HG02588 (cell line): ENCODE measurements at regions not wholly inside any gene's neighbourhood (a gene's known extent, or its start where the extent isn't known, plus 50 kb on each side); places are given as distances from the start of the nearest gene placed in this dataset.

Experiments
- ATAC-seq: cut with Tn5 transposase; IDR thresholded peaks from one replicate; pipeline ENCODE4 v1.9.1; 2021; ENCODE audit warnings: mild to moderate bottlenecking, moderate library complexity; ENCODE audit not compliant: unreplicated experiment

DNA sequence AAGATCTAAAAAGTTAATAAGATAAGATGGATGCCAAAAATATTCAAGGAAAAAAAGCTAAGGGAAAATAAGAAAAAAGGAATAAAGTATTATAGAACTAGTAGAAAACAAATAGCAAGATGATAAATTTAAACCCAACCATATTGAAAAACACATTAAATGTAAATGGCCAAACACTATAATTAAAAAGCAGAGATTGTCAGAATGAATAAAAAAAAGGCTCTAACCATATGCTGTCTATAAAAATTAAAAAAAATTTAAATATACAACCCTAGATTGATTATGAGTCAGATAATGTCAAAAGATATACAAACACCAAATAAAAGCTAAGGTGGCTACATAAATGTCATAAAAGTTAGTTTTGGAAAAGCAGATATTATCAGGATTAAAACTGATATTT is 617.5 kb upstream of the SGCG start:
- ATAC-seq: no peak

DNA sequence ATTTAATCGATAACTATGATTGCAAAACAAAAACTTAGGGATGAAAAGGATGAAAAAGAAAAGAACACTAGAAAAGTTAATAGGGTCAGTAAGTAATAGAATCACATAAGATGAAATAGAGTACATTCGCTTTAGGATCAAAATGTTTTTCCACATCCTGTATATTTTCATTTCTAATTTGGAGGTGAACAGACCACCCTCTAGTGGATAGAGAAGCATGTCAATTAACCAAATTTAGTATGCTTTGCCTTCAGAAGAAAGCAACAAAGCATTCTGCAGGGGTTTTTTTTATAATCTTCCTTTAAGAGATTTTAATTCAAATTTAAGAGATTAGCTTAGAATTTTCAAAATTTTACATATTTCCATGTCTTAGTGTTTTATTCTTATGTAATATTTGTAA is 611.0 kb upstream of the SGCG start:
- ATAC-seq: no peak

DNA sequence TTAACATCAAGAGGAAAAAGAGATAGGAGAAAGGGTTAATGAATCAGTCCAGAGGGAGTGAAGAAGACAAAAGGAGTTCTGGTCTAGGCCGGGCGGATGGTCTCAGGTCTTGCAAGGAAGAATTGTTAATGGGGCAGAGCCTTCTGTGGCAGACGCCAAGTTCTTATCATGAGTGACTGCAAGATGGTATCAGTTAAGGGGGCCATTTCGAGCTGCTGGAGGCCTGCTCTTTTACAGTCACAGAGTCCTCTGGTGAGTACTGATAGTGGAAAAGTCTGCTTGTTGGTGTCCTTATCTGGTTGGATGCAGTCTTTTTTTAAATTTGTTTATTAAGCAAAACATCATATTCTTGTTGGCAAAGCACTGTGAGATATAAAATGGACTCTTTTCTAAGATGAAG is 590.9 kb upstream of the SGCG start:
- ATAC-seq: no peak

- ATAC-seq: no peak
Measured at GRCh38 chr13:22592515-22592914, 588.3 kb upstream of the SGCG start.

- ATAC-seq: no peak
Measured at GRCh38 chr13:22594041-22594440, 586.7 kb upstream of the SGCG start.

GRCh38 chr13:22596171-22596863 is 584.5 kb upstream of the SGCG start:
- ATAC-seq: no peak

- ATAC-seq: no peak
Measured at GRCh38 chr13:22599156-22599555, 581.6 kb upstream of the SGCG start.

GRCh38 chr13:22618002-22618401 is 562.8 kb upstream of the SGCG start:
- no peak for ATAC-seq

- no peak for ATAC-seq
Measured at GRCh38 chr13:22625691-22626090, 555.1 kb upstream of the SGCG start.

GRCh38 chr13:22629374-22629773 is 551.4 kb upstream of the SGCG start:
- no peak for ATAC-seq

- no peak for ATAC-seq
Measured at GRCh38 chr13:22642088-22642487, 538.7 kb upstream of the SGCG start.

- no peak for ATAC-seq
Measured at GRCh38 chr13:22644941-22645340, 535.8 kb upstream of the SGCG start.

- ATAC-seq: no peak
Measured at GRCh38 chr13:22647156-22647850, 533.5 kb upstream of the SGCG start.

- ATAC-seq: no peak
Measured at GRCh38 chr13:22648320-22648801, 532.4 kb upstream of the SGCG start.

DNA sequence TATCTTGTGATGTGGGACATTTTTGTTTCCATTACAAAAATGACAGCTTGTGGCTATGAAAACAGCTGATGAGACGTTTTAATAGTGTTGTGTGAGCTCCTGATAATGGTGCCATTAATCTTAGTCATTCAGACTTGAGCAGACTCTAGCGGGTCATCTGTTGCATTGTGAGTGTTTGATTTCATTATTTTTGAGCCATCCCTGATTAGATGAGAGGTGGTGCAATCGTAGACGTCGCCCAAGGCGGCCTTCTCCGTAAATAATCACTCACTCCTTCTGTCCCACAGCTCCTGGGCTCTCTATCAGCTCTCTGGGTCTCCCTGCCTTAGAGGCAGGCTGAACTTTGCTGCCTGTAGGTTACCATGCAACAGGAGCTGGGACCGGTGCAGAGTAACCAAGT is 528.0 kb upstream of the SGCG start:
- ATAC-seq: no peak

GRCh38 chr13:22653866-22654265 is 526.9 kb upstream of the SGCG start:
- no peak for ATAC-seq

DNA sequence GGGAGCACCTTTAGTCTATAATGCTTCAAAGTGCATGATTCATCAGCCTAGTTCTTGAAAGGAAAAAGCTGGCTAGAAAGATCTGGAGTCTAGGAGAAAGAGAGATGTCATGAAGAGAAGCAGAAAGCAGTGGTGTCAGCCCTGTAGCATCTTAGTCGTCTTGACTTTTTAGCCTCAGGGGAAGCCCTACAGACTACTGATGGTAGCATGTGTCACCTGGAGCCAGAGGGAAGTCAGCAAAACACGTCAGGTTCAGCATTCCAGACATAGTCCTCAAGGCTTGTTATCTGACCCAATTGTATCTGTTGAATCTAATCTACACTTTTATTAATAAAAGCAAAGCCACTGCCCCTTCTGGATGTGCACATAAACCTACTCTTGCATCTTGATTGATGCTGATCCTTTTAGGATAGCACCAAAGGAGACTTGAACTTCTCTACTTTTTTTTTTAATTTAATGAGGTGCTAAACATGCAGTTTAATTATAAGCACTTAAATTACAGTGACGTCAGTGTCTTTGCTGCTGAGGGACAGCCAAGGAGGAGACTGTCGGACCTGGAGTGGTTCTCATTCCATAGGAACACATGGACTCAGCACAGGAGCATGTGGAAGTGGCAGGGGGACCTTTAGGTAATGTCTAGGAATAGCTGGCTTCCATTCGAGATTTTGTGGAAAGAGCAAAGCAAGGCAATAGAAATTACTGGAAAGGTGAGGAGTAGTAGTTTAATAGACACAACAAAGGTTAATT is 525.5 kb upstream of the SGCG start:
- ATAC-seq: no peak

- ATAC-seq: no peak
Measured at GRCh38 chr13:22662771-22663170, 518.0 kb upstream of the SGCG start.

DNA sequence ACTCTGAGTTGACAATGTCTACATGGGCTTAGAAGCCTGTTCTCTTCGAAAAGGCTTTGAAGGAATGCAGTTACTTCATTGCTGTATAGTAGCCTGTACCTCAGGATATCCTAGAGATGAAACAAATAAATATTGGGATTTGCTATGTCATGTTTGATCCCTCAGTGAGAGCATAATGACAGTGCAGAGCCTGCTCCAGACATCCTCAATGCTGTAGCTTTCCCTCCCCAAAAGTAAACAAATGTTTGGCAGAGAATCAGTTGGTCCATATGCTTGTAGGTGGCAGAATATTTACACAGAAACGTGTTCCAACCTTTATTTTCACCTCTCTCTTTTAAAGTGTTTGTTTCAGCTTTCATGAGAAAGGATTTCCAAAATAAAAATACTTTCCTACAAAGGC is 515.3 kb upstream of the SGCG start:
- no peak for ATAC-seq

DNA sequence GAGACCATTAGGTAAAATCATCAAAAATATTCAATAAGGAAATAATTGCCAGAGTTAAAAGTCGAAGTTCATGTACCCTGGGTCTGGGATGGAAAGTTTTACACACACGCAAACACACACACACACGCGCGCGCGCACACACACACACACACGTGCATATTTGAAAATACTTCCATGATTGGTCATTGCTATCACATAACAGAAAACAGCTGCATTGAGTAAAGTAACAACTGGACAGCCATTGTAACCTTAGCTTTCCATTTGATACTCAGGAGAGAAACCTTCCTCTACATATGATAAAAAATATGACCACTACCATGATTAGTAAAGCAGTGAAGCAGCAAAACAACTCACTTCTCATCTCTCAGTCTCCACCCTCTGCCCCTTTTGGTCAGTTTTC is 490.0 kb upstream of the SGCG start:
- ATAC-seq: no peak

- ATAC-seq: no peak
Measured at GRCh38 chr13:22693691-22694090, 487.1 kb upstream of the SGCG start.

DNA sequence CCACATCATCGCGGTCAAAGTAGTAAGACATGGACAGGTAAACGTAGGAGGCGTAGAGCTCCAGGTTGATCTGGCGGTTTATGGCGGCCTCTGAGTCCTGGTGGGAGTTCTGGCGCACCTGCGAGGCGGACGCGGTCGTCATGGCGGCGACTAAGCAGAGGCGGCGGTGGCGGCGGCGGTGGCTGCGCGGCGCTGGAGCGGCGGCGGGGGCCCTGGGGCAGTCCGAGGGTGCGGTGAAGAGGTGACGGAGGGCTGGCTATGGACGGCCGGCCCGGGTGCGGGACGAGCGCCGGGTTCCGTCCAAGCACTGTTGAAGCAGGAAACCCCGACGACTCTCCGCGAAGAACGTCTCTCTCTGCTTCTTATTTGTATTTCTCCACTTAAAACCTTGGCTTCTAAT is 484.3 kb upstream of the SGCG start:
- no peak for ATAC-seq
